ENCODE measurements at regions not wholly inside any gene's neighbourhood (a gene's known extent, or its start where the extent isn't known, plus 50 kb on each side); places are given as distances from the start of the nearest gene placed in this dataset.
A peak's percentile ranks its signal among the peaks of the same experiment; 100 is the strongest.
"Not testable (repeated sequence)": the region's sequence is repeated elsewhere in the genome, so short reads cannot be mapped to it uniquely, and the experiment has no call there.

DNA sequence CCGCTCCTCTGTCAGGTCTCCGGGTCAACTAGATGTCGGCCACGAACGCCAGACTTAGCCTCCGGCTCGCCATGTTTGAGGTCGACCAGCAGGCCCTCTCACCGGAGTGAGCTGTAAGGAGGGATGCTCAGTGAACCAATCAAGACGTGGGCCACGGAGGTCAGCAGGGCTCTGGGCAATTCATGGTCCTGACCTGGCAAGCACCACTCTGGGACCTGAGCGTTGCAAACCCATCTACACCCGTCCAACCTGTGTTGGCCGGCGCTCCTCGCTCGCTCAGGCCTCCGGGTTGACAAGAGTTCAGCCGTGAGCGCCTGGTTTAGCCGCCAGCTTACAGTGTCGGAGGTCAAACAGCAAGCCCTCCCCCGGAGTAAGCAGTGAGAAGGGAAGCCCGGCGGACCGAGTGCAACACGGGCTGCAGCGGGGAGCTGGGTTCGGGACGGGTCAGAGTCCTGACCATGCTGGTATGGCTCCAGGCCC lies 1361.9 kb downstream of the UQCRFS1 start:
- no peak for DNase-seq

DNA sequence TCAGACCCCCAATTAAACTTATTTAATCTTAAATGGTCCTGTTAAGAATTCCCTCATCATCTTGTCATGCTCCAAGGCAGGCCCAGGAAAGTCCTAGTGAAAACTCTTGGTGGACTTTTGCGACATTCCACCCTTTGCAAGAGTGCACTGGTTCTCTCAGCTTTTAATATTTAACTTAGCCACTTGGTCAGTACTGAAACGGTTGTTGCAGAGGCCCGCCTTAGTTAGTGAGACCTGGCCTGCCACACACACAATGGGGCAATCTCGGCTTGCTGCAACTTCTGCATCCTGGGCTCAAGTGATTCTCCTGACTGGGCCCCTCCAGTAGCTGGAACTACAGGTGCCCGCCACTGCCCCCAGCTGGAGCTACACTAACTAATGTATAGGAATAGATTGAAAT lies 1366.0 kb downstream of the UQCRFS1 start:
- DNase-seq: no peak

- DNase-seq: no peak
Measured at GRCh38 chr19:27844261-27844660, 1368.7 kb downstream of the UQCRFS1 start.

DNA sequence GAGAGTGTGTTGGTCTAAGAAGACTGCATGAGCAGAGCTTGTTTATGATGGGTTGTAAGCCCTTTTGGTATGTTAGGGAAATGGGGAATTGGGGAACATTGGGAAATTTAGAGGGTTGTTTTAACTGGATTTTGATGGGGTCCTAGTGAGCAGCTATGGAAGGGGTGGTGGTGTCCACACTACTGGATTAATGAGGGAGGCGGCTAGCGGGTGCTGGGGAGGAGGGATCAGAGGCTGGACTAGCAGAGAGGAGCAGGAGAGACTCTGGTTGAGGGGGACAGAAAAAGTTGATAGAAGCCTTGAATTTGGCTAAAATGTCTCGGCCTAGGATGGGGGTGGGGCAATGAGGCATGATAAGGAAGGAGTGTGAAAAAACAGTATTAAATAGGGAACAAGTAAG lies 1369.1 kb downstream of the UQCRFS1 start:
- DNase-seq: no peak

DNA sequence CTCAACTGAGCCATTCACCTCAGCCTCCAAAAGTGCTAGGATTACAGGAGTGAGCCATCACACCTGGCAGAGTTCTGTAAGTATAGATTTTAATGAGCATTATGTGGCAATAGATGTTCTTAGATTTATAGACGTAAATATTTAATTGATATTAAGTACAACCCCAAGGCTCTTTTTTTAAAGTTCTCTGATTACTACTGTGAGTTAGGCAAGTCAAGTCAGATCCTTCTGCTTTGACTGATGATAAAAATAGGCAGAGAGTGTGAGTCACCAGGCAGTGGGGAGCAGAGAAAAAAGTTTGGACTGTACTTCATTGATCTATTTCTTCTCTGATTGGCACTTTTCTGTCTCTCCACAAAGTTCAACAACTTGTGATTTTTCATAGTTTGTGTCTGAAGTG lies 1379.9 kb downstream of the UQCRFS1 start:
- no peak for DNase-seq

- DNase-seq: no peak
Measured at GRCh38 chr19:27828829-27829228, 1384.1 kb downstream of the UQCRFS1 start.

GRCh38 chr19:27824108-27824507 lies 1388.8 kb downstream of the UQCRFS1 start:
- no peak for DNase-seq

- no peak for DNase-seq
Measured at GRCh38 chr19:27822336-27822735, 1390.6 kb downstream of the UQCRFS1 start.

DNA sequence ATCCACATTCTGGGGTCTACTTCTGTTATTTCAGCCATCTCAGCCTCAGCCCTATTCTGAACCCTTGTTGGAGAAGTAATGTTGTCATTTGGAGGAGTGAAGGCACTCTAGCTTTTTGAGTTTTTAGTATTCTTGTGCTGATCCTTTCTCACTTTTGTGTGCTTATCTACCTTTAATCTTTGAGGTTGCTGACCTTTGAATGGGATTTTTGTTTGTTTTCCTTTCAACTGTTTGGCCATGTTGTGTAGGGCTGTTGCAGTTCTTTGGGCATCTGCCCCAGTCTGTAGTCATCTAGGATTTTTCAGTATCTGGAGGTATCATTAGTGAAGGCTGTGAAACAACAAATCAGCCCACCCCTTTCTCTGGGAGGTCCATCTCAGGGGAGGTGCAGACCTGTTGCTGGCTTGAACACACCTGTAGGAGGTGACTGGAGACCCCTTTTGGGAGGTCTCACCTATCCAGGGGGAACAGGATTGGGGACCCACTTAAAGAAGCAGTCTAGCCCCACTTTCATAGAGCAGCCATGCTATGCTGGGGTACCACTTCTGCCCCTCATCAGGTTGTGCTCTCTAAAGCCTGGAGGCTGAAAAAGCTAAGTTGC lies 1391.4 kb downstream of the UQCRFS1 start:
- no peak for DNase-seq

DNA sequence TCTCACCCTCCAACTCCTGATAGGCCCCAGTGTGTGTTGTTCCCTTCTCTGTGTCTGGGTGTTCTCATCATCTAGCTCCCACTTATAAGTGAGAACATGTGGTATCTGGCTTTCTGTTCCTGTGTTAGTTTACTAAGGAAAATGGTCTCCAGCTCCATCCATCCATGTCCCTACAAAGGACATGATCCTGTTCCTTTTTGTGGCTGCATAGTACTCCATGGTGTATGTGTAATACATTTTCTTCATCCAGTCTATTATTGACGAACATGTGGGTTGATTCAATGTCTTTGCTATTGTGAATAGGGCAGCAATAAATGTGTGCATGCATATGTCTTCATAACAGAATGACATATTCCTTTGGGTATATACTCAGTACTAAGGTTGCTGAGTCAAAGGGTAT lies 1397.0 kb downstream of the UQCRFS1 start:
- DNase-seq: no peak

GRCh38 chr19:27814834-27815233 lies 1398.1 kb downstream of the UQCRFS1 start:
- DNase-seq: not testable (repeated sequence)

DNA sequence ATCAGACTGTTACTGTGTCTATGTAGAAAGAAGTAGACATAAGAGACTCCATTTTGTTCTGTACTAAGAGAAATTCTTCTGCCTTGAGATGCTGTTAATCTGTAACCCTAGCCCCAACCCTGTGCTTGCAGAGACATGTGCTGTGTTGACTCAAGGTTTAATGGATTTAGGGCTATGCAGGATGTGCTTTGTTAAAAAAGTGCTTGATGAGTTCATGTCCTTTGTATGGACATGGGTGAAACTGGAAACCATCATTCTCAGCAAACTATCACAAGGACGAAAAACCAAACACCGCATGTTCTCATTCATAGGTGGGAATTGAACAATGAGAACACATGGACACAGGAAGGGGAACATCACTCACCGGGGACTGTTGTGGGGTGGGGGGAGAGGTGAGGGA lies 1398.7 kb downstream of the UQCRFS1 start:
- not testable (repeated sequence) for DNase-seq

GRCh38 chr19:27806471-27807070 lies 1406.4 kb downstream of the UQCRFS1 start:
- no peak for DNase-seq

- DNase-seq: no peak
Measured at GRCh38 chr19:27805848-27806247, 1407.1 kb downstream of the UQCRFS1 start.

GRCh38 chr19:27802293-27802692 lies 1410.7 kb downstream of the UQCRFS1 start:
- DNase-seq: not testable (repeated sequence)

- DNase-seq: no peak
Measured at GRCh38 chr19:27796540-27796939, 1416.4 kb downstream of the UQCRFS1 start.

- no peak for DNase-seq
Measured at GRCh38 chr19:27796073-27796472, 1416.9 kb downstream of the UQCRFS1 start.

GRCh38 chr19:27795369-27795768 lies 1417.6 kb downstream of the UQCRFS1 start:
- DNase-seq: no peak

GRCh38 chr19:27794494-27795042 lies 1418.4 kb downstream of the UQCRFS1 start:
- no peak for DNase-seq

GRCh38 chr19:27793644-27794493 lies 1419.1 kb downstream of the UQCRFS1 start:
- DNase-seq: peak; percentile 92

- DNase-seq: peak; percentile 80
Measured at GRCh38 chr19:27793128-27793643, 1419.8 kb downstream of the UQCRFS1 start.

DNA sequence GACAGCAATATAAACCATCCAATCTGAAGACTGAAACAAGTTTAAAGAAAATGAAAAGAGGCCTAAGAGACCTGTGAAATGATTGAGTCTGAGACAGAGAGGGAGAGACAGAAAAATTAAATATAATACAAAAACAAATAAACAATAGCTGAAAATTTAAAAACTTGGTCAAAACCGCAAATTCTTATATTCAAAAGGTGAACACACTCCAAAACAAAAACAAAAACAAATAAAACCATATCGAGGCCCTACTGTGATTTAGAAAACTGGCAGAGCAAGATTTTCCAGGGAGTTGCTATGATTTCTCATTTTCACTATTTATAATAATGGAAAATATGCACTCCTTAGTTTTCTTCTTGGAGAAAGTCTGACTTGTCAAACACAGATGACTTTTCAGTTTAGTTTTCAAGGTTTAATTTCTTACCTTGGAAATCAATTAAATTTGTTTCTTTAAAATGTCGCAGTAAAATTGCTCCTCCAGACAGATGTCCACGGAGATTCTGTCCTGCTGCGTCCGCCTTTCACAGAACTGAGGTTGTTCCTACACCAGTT lies 1420.3 kb downstream of the UQCRFS1 start:
- no peak for DNase-seq

Data from COR-L47 (cell line).